GM21528 (cell line): ENCODE measurements at regions not wholly inside any gene's neighbourhood (a gene's known extent, or its start where the extent isn't known, plus 50 kb on each side); places are given as distances from the start of the nearest gene placed in this dataset.
"Not testable (repeated sequence)": the region's sequence is repeated elsewhere in the genome, so short reads cannot be mapped to it uniquely, and the experiment has no call there.

ENCODE experiments used
- ATAC-seq: cut with Tn5 transposase; IDR thresholded peaks from one replicate; pipeline ENCODE4 v1.9.1; 2021; ENCODE audit warnings: mild to moderate bottlenecking, moderate library complexity; ENCODE audit not compliant: unreplicated experiment, low FRiP score

DNA sequence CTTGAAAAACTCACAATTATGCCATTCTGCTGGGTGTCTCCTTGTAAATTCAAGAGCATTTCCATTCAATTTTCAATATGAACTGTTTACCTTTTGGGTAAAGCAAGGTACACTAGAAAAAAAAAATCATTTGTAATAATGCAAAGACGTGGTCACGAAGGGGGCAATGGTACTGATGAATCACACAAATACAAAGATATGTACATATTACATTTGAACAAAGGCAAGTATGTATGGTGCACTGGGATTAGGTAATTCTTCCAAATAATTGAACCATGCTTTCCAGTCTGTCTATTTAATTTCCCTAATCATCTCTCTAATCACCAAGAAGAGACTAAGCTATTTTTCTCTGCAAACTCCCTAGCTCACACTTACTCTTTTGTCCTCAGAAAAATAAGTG, 63.4 kb upstream of the RNF38 start:
- ATAC-seq: no peak

- no peak for ATAC-seq
Measured at GRCh38 chr9:36462245-36462644, 62.2 kb upstream of the RNF38 start.

GRCh38 chr9:36461323-36461722, 61.3 kb upstream of the RNF38 start:
- no peak for ATAC-seq

- not testable (repeated sequence) for ATAC-seq
Measured at GRCh38 chr9:36458430-36458915, 58.4 kb upstream of the RNF38 start.

DNA sequence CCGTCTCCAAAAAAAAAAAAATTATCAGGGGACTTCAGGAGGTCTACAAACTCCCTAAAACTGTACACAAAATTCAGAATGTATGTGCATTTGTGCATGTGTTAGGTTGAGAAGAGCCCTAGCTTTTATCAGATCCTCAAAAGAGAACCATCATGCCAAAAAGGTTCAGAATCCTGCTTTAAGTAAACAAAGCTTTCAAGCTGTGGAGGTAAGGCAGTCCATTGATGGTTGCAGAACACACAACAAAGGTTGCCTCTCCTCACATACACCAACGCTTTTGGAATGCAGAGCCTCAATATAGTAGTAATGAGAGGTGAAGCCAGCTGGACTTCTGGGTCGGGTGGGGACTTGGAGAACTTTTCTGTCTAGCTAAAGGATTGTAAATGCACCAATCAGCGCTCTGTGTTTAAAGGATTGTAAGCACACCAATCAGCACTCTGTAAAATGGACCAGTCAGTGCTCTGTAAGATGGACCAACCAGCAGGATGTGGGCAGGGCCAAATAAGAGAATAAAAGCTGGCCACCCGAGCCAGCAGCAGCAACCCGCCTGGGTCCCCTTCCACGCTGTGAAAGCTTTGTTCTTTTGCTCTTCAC, 57.9 kb upstream of the RNF38 start:
- ATAC-seq: no peak

- ATAC-seq: no peak
Measured at GRCh38 chr9:36456480-36457065, 56.5 kb upstream of the RNF38 start.

GRCh38 chr9:36451949-36452348, 51.9 kb upstream of the RNF38 start:
- ATAC-seq: no peak

DNA sequence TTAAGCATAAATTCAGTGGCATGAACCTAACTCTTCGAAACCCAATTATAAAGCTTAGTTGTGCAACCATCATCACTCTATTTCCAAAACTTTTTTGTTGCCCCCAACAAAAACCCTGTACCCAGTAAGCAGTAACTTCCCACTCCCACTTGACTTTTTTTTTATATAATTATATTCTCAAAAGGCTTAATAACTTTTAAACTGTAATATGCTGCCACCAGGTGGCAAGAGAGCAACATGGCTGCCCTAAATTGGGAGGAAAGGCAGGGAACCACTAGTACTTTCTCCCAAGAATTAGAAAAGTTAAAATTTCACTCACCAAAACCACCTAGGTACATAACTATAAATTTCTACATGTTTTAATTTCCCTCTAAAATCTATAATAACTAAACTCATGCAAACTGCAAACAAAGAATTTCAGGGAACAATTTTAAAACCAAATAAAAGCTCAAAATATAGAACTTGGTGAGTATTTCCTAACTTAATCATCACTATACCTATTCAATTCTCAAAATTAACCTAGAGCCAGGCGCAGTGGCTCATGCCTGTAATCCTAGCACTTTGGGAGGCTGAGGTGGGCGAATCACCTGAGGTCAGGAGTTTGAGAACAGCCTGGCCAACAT, 50.2 kb upstream of the RNF38 start:
- no peak for ATAC-seq
